ENCODE measurements at regions not wholly inside any gene's neighbourhood (a gene's known extent, or its start where the extent isn't known, plus 50 kb on each side); places are given as distances from the start of the nearest gene placed in this dataset.
A peak's percentile ranks its signal among the peaks of the same experiment; 100 is the strongest.

DNA sequence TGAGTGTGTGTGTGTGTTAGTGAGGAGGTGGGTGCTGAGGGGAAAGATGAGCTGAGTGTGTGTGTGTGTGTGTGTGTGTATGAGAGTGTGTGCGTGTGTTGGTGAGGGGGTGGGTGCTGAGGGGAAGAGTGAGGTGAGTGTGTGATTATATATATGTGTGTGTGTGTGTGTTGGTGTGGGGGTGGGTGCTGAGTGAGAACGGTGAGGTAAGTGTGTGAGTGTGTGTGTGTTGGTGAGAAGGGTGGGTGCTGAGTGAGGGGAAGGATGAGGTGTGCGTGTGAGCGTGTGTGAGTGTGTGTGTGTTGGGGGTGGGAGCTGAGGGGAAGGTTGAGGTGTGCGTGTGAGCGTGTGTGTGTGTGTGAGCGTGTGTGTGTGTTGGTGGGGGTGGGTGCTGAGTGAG is 322.0 kb upstream of the NT5C1B start:
- DNase-seq (ENCODE audit: insufficient read length, low spot score) (no peak), FAIRE-seq (peak; percentile 99)

GRCh38 chr2:18910843-18911242 is 321.5 kb upstream of the NT5C1B start:
- peak; percentile 41 for DNase-seq (ENCODE audit: insufficient read length, low spot score)
- FAIRE-seq = peak; percentile 69

DNA sequence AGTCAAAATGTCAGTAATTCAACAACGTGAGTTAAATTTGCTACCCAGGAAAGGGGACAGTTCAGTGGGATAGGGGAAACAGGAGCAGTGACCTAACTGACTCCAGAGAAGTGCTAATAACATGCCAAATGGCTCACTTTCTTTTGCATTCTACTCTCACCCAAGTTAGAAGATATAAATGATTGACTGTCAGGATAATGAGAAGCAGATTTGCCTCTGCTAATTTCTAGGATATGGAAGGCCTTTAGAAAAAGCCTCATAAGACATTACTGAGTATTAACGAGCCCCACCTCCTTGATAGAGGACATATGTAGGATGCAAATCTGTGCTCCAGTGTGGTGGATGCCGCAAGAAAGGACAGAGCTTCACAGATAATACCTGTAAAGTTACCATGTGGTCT is 318.6 kb upstream of the NT5C1B start:
- FAIRE-seq (no peak), DNase-seq (ENCODE audit: insufficient read length, low spot score) (no peak)

DNA sequence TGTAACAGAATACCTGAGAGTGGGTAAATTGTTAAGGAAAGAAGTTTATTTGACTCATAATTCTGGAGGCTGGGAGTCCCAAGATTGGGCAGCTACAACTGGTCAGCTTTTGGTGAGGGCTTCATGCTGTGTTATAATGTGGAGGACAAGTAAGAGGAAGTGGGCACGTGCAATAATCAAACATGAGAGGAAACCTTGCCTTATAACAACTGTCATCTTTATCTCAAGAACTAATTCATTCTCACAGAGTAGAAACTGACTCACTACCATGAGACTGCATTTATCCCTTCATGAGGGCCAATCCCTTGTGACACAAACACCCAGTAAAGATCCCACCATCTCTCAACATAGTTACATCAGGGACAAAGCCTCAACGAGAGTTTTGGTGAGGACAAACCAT is 318.1 kb upstream of the NT5C1B start:
- FAIRE-seq (no peak), DNase-seq (ENCODE audit: insufficient read length, low spot score) (no peak)

GRCh38 chr2:18903750-18904149 is 314.4 kb upstream of the NT5C1B start:
- no peak for DNase-seq (ENCODE audit: insufficient read length, low spot score)

DNA sequence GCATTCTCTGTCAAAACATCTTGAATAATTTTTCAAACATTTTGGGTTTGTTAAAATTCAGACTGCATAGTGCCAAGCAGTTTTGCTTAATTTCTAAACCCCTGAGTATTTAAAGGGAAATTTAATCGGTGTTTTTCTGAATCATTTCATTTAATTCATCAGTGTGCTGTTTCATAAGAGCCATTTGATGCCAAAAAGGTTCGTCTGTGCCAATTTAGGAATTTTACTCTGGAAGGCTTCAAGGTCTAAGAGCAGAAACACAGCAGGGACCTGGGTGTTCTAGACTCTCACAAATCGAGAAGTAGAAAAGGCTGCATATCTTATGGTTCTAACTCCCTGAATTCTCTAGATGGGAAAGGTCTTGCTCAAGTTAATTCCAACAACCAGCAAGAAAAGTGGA is 311.9 kb upstream of the NT5C1B start:
- DNase-seq (ENCODE audit: insufficient read length, low spot score) = no peak
- FAIRE-seq = no peak

More at GRCh38 chr2:18903750-18904149, 314.4 kb upstream of the NT5C1B start:
- no peak for FAIRE-seq

GRCh38 chr2:18900691-18901141 is 311.3 kb upstream of the NT5C1B start:
- FAIRE-seq (no peak), DNase-seq (ENCODE audit: insufficient read length, low spot score) (no peak)

GRCh38 chr2:18899725-18900124 is 310.4 kb upstream of the NT5C1B start:
- no peak for FAIRE-seq

GRCh38 chr2:18898271-18898670 is 308.9 kb upstream of the NT5C1B start:
- DNase-seq (ENCODE audit: insufficient read length, low spot score) (no peak), FAIRE-seq (no peak)

More at GRCh38 chr2:18899725-18900124, 310.4 kb upstream of the NT5C1B start:
- DNase-seq (ENCODE audit: insufficient read length, low spot score) = no peak

DNA sequence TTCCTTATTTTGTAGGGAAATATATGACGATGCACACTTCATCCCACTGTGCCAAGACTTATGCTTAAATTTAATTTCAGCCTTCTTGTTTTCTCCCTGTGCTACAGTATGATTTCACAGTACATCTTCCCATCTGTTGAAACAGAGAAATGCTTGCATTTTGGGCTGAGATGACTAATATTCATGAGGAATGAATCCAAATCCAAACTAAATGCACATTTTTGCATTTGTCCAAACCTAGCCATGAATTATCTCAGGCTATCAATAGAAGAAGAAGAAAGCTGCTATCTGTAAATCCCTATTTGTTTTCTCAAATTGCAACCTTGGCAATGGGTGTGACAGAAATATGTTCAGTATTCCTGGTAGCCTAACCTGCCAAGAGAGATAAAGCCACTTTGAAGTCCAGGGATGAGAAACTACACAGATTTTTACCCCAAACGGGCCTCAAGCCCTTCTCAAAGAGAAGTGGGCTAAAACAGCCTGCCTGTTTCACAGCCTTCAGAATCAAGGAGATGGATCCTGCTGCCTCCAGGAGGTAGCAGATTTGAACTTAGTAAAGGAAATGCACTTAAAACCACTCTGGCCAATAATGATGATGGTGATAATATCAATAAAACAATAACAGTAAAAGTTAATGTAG is 306.9 kb upstream of the NT5C1B start:
- no peak for DNase-seq (ENCODE audit: insufficient read length, low spot score)
- FAIRE-seq = no peak

DNA sequence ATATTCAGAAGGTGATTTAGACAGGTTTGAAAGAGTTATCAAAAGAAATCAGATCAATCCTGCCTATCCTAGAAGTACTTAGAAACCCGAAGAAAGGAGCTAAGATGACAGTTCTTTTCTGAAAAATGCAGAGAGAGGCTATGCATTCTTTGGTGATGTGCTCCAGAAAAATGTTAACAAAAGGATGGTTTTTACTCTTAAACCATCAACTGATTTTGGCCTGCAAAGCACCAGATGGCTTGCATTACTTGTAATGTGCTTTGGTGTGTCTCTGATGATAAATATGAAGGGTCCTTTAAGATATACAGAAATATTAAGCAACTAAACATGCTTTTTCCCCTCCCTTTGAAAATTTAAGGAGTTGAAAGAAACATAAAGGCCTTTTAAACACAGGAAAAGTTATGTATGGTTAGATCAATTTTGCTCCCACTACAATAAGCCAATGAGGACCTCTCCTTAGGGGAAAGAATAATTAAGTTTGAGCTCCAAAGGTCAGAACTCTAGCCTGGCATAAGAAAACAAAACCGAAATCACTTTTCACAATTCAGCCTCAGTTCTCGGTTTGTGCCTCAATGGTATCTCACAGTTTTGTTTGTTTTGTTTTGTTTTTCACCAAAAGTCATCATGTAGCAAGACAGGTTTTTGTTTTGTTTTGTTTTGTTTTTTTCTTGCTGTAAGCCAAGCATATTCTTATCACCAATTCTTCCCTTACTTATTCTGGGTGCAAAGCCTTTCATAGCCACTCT is 302.4 kb upstream of the NT5C1B start:
- FAIRE-seq = no peak
- DNase-seq (ENCODE audit: insufficient read length, low spot score) = no peak

DNA sequence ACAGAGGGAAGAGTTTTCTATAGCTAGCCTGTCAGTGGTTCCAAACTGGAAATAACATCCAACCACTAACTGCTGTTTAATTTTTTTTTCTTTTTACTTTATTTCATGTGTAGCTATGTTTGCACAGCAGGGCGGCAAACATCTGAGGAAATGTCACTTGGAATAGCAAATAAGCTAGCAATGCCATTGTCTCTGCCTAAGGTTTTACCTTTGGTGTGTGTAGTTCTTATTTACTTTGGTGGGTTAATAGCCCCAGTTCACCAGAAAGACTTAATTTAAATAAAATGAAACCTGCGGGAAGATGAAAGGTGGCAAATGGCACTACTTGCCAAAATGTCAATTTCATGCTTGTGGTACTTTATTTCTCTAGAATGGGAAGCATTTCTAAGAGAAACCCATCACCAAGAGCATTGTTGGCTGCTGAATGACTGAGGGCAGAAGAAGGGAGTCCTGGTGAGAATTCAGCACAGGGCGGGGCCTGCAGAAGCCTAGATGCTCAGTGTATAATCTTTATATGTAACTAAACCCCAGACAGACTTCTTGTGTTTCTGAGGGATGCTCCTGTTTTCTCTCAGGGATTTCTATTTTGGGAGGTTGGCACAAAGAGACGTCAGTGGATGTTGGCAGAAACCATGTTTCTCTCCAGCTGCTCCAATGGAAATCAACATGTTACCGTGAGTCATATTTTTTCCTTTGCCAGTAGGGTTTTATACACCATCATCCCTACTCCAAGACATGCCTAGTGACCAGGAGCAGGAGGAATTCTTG is 300.4 kb upstream of the NT5C1B start:
- DNase-seq (ENCODE audit: insufficient read length, low spot score) (no peak), FAIRE-seq (peak; percentile 62)

DNA sequence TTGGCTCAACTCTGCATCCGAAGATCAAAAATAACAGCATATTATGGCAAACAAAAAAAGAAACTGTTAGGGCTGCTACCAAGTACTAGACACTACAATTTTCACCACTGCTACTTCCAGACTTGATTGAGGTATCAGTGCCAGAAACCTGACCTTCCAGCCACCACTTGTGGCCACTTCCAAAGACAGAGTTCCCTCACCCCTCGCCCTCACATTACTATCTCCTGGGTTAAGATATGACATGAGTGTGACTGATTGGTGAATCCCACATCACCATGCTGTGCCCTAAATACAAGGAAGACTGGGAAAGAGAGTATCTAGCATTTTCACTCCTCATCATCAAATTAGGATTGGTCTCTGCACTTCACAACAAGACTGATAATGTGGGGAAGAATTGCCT is 296.1 kb upstream of the NT5C1B start:
- DNase-seq (ENCODE audit: insufficient read length, low spot score) (no peak), FAIRE-seq (no peak)

GRCh38 chr2:18883616-18884456 is 294.5 kb upstream of the NT5C1B start:
- DNase-seq (ENCODE audit: insufficient read length, low spot score) (no peak), FAIRE-seq (peak; percentile 88)

DNA sequence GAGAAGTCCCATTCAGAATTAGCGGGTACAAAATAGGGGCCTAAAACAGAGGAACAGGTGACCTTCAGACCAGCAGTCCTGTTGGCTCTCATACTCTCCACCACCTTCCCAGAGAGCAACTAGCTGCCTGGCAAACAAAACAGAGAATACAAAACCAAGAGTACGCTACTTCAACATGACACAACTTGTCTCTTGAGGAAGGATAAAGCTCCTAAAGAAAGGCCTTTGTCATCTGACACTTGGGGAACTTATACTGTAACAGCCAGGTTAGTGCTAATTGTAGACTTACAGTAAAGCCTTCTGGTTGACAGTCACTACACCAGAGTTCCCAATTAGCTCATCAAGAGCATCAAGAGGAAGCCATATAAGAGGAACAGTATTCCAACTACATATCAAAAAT is 282.1 kb upstream of the NT5C1B start:
- DNase-seq (ENCODE audit: insufficient read length, low spot score) (no peak), FAIRE-seq (no peak)

- FAIRE-seq = no peak
- no peak for DNase-seq (ENCODE audit: insufficient read length, low spot score)
These were observed 280.9 kb upstream of the NT5C1B start for GRCh38 chr2:18870307-18870706.

DNA sequence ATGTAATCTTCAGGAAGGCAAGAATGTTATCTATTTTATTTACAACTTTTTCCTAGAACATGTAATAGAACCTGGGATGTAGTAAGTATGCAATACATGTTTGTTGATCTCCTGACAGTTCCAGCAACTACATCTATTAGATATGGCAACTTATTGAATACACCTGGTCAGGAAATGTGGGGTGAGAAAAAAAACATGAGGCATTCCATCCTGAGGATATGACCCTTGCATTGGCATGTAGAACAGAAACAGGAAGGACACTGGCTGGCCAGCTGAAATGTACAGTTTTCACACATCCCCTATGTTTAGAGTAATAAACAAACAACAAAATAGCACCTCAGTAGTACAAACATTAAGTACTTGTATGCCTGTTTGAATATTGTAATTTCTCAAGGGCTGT is 272.6 kb upstream of the NT5C1B start:
- DNase-seq (ENCODE audit: insufficient read length, low spot score) (no peak), FAIRE-seq (peak; percentile 20)

GRCh38 chr2:18860179-18860578 is 270.8 kb upstream of the NT5C1B start:
- FAIRE-seq = no peak
- DNase-seq (ENCODE audit: insufficient read length, low spot score) = no peak

- DNase-seq (ENCODE audit: insufficient read length, low spot score) = no peak
- FAIRE-seq = no peak
These were observed 267.4 kb upstream of the NT5C1B start for GRCh38 chr2:18856765-18857164.

GRCh38 chr2:18855027-18855426 is 265.7 kb upstream of the NT5C1B start:
- FAIRE-seq (peak; percentile 88), DNase-seq (ENCODE audit: insufficient read length, low spot score) (no peak)
